GM21825 (cell line): ENCODE measurements at regions not wholly inside any gene's neighbourhood (a gene's known extent, or its start where the extent isn't known, plus 50 kb on each side); places are given as distances from the start of the nearest gene placed in this dataset.
A peak's percentile ranks its signal among the peaks of the same experiment; 100 is the strongest.

Experiments
- ATAC-seq: cut with Tn5 transposase; IDR thresholded peaks from one replicate; pipeline ENCODE4 v1.9.1; 2021; ENCODE audit warnings: mild to moderate bottlenecking, moderate library complexity; ENCODE audit not compliant: unreplicated experiment

DNA sequence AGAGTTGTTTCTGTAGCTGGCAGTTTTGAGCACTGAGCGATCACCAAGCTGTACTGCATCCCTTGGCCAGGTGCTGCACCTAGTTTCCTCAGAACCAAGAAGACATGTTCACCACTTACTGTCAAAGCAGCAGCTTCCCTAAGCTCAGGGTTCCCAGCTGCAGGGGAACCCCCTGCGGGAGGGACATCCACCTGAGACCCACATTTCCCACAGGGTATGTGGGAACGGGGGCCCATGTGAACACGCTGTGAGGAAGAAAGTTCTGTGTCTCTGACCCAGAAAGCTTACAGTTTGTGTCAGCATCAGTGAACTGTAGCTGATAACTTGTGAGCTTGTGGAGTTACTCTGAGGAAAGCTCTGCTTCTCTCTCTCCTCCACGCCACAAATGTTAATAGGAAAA is 436.8 kb upstream of the IGFBP3 start:
- no peak for ATAC-seq

DNA sequence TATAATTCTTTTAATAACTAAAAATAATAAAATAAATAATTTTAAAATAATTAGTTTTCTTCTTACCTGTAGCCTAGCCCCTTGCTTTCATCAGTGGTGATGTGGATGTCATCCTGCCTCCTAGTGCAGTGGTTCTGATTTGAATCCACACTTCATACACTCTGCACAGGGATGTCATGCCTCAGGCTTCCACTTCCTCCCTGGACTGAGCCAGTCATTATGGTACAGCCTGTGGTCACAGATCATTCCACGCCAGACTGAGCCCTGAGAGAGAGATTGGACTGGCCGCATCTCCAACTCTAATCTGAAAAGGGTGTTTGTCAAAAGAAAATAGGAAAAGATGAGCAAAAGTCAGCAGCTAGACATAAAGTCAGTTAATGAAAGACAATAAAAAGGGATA is 436.2 kb upstream of the IGFBP3 start:
- no peak for ATAC-seq

- no peak for ATAC-seq
Measured at GRCh38 chr7:46356371-46356770, 435.3 kb upstream of the IGFBP3 start.

GRCh38 chr7:46355331-46355730 is 434.3 kb upstream of the IGFBP3 start:
- ATAC-seq: no peak

DNA sequence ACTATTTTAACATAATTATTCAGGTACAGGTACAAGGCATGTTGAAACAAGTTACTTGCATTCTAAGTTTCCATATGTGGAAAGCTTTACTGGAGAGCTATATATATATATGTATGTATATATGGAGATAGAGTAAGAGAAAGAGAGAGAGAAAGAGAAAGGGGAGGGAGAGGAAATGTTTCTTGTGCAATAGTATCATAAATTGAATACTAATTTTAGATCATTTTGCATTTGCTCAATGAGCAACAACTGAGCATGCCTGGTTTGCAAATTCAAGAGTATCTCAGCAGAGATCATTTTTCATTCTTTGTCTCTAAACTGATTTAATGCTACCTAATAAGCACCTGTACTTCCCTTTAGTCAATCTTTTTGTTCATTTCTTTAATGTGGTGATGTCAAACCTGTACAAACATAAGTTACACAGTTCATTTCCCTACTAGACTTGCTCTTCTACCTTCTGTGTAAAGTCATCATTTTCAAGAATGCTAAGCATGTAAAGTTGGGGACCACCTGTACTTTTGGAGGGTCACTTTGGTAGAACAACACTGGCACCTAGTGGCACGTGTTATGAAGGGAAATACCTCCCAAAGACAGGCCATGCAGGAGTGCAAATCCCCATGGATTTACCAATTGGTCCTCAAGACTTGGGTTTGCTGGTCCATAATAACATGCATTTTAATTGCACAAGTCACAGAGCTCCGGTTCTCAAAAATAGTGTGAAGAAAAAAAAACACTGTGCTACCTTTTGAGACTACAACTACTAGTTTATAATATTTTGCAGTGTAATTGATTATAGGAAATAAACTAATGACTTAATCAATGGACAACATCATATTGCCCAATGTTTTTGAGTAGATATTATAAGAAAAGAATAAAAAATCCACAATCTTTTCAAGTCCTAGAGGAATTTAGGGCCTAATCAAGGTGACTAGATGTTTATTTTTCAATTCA is 431.2 kb upstream of the IGFBP3 start:
- no peak for ATAC-seq

GRCh38 chr7:46349490-46349889 is 428.4 kb upstream of the IGFBP3 start:
- ATAC-seq: no peak

- no peak for ATAC-seq
Measured at GRCh38 chr7:46344533-46344932, 423.5 kb upstream of the IGFBP3 start.

DNA sequence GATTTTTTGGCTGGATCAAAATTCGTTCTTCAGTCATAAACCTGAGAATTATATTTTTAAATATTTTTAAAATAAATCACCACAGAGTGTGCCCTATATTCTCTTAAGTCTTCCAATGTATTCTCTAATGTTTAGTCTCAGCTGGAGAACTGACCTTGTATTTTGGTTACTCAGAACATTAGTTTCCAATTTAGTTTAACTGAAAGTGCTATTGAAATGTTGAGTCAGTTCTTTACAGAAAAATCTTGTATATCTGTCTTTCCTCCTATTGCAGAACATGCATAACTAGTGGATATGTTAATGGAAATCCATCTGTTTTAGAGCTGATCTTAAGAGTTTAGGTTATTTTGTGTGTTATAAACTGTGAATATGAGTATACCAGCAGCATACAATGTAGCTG is 422.7 kb upstream of the IGFBP3 start:
- no peak for ATAC-seq

- no peak for ATAC-seq
Measured at GRCh38 chr7:46322937-46323336, 401.9 kb upstream of the IGFBP3 start.

DNA sequence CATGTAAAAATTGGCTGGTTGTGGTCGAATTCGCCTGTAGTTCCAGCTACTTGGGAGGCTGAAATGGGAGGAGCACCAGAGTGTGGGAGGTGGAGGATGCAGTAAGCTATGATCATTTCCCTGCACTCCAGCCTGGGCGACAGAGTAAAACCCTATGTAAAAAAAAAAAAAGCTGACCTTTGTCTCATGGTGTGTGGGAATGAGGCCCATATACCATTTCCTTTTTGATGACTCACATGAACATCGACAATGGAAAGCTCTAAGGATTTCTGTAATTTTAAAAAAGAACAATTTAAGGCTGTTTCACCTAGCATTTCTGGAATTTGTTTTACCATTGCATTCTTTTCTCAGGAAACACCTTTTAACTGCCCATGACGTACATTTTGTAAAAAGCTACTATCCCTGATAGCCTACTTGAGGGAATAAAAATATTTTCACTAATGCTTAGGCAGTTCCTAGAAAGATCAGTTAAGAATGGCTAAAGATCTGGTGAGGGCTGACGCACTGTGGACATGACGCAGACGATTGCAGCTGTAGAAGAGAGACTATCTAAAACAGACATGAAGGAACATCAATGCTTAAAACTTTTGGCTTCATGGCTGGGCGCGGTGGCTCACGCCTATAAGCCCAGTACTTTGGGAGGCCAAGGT is 400.6 kb upstream of the IGFBP3 start:
- no peak for ATAC-seq

DNA sequence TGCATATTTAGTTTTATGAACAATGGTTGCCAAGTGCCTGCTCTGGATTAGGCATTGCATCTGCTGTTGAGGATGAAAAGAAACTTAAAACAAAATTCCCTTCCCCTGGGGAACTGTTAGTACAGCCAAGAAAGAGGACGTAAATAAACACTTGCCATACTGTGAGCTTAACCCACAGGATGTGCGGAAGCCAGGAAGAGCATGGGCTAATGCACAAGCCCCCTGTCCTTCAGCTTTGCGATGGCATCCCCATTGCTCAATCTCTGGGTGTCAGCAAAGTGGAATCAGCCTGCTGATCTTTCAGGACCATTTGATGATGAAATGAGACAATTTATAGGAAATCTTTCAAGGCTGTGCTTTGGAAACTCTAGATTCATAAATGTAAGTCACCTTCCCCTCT is 399.9 kb upstream of the IGFBP3 start:
- no peak for ATAC-seq

- no peak for ATAC-seq
Measured at GRCh38 chr7:46319841-46320240, 398.8 kb upstream of the IGFBP3 start.

DNA sequence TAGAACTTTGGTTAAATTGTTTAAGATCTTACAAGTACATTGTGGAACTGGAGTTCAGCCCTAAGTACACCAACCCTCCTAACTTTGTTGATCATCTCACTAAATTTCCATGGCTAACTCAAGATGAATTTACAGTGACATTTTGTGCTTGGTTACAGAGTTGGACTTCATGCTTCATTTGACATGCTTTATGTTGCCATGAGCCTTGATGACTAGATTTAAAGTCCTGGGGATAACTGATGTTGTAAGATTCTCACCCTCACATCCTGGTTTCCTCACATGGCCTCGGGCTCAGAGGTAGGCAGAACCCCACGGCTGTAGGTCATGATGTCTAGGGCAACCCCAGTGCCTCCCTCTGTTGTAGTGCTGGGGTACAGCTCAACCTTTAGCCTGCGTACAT is 397.2 kb upstream of the IGFBP3 start:
- ATAC-seq: no peak

DNA sequence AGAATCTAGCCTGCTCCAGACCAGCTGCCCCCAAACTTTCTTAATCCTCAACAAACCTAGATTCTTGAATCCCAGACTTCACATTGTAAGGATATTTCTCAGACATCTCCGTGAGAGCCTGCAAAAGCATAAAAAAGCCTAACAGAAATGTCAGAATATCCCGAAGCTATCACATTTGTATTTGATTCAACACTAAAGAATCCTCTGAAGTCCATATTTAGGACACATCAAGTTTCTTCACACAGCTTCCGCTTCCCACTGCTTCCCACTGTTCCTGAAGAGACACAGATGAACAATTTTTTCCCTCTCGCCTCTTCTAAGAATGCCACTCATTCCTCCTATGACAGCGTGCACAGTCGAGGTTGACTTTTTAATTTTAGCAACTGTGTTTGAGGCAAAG is 396.2 kb upstream of the IGFBP3 start:
- no peak for ATAC-seq

GRCh38 chr7:46315891-46316290 is 394.8 kb upstream of the IGFBP3 start:
- ATAC-seq: no peak

GRCh38 chr7:46301677-46302076 is 380.6 kb upstream of the IGFBP3 start:
- no peak for ATAC-seq

DNA sequence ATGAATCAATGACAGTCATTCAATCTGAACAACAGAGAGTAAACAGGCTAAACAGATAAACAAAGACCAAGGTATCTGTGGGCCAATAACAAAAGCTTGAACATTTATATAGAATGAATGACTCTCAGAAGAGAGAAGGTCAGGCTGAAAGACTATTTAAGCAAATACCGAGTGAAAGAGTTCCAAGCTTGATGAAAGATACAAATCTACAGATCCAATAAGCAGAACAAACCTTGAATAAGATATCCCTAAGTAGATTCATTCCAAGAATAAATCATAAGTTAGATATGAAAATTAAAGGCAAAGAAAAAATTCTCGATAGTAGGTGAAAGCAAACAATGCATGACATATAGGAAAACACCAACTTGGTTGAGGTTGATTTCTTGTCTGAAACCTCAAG is 376.4 kb upstream of the IGFBP3 start:
- ATAC-seq: no peak

GRCh38 chr7:46296526-46296925 is 375.5 kb upstream of the IGFBP3 start:
- ATAC-seq: no peak

DNA sequence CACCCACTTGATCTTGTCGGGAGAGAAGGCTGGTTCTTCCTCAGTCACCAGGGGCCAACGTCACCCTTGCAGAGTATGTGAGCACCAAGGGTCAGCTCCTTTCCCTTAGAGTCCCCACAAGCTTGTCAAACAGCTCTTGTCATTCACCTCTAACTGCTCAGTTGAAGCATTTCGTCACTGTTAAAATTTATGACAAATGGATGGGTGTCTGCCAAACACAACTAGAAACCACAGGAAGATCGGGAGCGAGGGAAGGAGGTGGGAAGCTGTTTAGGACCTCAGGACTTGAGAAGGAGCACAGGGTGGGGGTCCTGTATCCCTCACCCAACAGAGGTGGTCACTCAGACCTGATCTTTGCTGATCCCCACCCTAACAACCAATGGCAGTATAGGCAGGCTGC is 373.3 kb upstream of the IGFBP3 start:
- ATAC-seq: no peak

- ATAC-seq: no peak
Measured at GRCh38 chr7:46292741-46293140, 371.7 kb upstream of the IGFBP3 start.

DNA sequence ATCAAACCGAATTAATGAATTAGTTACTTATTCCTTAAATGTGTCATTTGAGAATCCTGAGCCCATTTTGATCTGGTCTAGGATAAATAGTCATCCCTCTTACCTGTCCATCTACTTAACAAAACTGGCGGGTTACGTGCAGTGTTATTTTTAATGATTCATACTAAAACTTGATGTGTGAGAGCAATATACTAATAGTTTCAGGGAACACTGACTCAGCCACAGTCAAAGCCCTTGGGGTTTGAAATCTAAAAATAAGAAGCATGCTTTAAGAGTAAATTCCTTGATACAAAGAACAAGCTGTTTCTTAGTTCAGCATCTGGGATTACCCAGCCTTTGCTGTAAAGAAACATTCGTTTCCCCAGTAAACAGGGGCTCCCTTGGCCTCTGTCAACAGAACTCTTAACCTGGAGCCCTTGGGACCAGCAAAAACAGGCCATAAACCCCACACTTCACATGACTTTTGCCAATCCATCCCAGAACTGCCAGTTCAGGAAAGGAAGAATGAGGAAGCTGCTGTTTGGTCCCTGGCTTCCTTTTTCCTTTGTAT is 370.6 kb upstream of the IGFBP3 start:
- peak; percentile 63 for ATAC-seq

DNA sequence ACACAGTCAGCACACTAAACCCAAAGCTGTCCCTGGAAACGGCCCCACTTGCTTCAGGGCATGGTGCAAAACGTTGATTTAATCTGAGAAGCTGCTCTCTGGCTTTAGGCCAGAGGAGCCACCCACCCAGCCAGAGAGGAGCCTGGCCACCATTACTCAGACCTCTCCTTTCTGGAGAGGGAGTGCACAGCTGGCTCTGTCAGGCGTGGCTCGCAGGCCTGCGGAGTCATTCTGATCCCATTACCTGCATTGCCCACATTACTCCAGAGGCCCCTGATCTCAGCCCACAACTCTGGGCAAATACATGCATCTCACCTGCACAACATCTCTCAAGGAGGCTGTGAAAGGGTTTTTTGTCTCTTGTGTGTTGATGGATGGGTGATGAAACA is 370.0 kb upstream of the IGFBP3 start:
- ATAC-seq: peak; percentile 61
